ENCODE measurements at regions not wholly inside any gene's neighbourhood (a gene's known extent, or its start where the extent isn't known, plus 50 kb on each side); places are given as distances from the start of the nearest gene placed in this dataset.

DNA sequence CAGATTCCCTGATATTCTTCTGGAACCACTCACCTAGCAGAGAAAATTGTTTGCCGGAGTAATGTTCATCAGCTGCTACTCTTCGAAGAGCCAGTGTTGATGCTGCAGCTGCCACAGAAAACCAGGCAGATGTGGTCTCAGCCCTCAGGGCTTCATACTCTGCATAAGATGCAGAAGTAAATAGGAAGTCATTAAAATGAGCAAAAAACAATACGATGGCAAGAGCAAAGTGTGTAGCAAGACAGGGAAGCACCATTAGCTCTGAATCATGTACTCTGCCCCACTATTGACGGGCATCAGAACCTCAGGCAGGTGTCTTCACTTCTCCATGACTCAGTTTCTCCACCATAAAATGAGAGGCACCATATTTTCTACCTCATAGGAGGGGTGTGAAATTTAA lies 991.6 kb upstream of the TMEM132C start:
- DNase-seq (ENCODE audit: low spot score) (no peak), ATAC-seq (ENCODE audit: insufficient number of reproducible peaks, low FRiP score, low read depth) (no peak)
- H3K4me3 ChIP-seq = no peak overlapping the region
- H3K36me3 ChIP-seq = no peaks in the 10 kb centered on the region
- H3K4me1 ChIP-seq (ENCODE audit: control insufficient read depth in 1 of 2, low read depth in 2 of 2) = no peaks in the 10 kb centered on the region
- H3K27me3 ChIP-seq (replicated peaks; ENCODE audit: insufficient read depth) = no peaks in the 10 kb centered on the region
- H3K9me3 ChIP-seq = no peaks in the 10 kb centered on the region
- H3K27ac ChIP-seq = no peak overlapping the region
- no peak for TF ChIP-seq CTCF (IDR thresholded peaks at IDR 0.05)

- no peak overlapping the region for H3K4me3 ChIP-seq
- ATAC-seq (ENCODE audit: insufficient number of reproducible peaks, low FRiP score, low read depth) = no peak
- DNase-seq (ENCODE audit: low spot score) = no peak
- H3K4me1 ChIP-seq (ENCODE audit: control insufficient read depth in 1 of 2, low read depth in 2 of 2) = no peaks in the 10 kb centered on the region
- no peaks in the 10 kb centered on the region for H3K9me3 ChIP-seq
- no peaks in the 10 kb centered on the region for H3K27me3 ChIP-seq (replicated peaks; ENCODE audit: insufficient read depth)
- TF ChIP-seq CTCF (IDR thresholded peaks at IDR 0.05) = no peak
- no peaks in the 10 kb centered on the region for H3K36me3 ChIP-seq
- no peak overlapping the region for H3K27ac ChIP-seq
Observed at GRCh38 chr12:127277882-127278281, 989.1 kb upstream of the TMEM132C start.

- H3K4me3 ChIP-seq = no peak overlapping the region
- no peaks in the 10 kb centered on the region for H3K27me3 ChIP-seq (replicated peaks; ENCODE audit: insufficient read depth)
- H3K27ac ChIP-seq = no peak overlapping the region
- TF ChIP-seq CTCF (IDR thresholded peaks at IDR 0.05) = no peak
- no peaks in the 10 kb centered on the region for H3K9me3 ChIP-seq
- no peaks in the 10 kb centered on the region for H3K4me1 ChIP-seq (ENCODE audit: control insufficient read depth in 1 of 2, low read depth in 2 of 2)
- ATAC-seq (ENCODE audit: insufficient number of reproducible peaks, low FRiP score, low read depth) (no peak), DNase-seq (ENCODE audit: low spot score) (no peak)
- no peaks in the 10 kb centered on the region for H3K36me3 ChIP-seq
Observed at GRCh38 chr12:127278351-127278750, 988.6 kb upstream of the TMEM132C start.

DNA sequence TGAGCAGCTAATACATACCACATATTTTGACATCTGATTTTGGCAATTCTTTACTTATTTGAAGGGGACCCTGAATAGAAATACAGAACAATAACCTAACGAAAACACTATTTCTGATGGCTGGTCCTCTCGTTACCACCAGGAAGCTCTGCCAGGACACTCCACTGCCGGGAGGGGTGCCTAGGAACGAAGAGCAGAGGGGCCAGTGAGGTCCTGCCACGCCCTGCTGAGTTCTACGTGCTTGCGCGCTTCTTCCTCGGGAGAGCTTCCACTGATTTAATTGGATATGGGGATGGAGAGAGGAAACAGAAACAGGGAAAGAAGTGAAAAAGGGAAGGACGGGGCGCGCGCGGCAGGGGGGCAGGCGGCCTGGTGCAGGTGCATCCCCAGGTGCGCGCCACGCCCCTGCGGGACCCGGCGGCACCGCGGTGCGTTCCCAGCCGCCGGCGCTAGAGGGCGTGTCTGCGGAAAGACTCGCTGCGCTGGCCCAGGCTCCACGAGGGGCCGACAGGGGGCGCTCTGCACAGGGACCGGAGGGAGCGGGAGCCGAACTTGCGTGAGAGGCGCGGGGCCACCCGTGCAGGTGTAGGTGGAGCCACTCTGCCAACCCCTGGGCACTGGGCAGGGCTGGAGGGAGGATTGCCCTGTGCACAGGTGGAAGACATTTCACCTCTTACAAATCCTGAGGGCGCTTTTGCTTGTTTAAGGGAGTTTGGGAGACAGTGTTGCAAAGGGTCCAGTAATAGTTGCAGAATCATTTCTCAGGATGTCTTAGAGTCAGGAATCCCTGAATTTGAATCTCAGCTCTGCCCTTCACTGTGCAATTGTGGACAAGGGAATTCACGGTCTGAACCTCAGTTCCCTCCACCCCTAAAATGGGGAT lies 986.3 kb upstream of the TMEM132C start:
- H3K27me3 ChIP-seq (replicated peaks; ENCODE audit: insufficient read depth) = no peaks in the 10 kb centered on the region
- no peak overlapping the region for H3K4me3 ChIP-seq
- H3K4me1 ChIP-seq (ENCODE audit: control insufficient read depth in 1 of 2, low read depth in 2 of 2) = peaks cover 0 to 12% of the 10 kb centered on the region in 2 donors
- no peak overlapping the region for H3K27ac ChIP-seq
- H3K9me3 ChIP-seq = no peaks in the 10 kb centered on the region
- ATAC-seq (ENCODE audit: insufficient number of reproducible peaks, low FRiP score, low read depth) = no peak
- H3K36me3 ChIP-seq = no peaks in the 10 kb centered on the region
- peak; percentile 85 for TF ChIP-seq CTCF (IDR thresholded peaks at IDR 0.05)
- no peak for DNase-seq (ENCODE audit: low spot score)

DNA sequence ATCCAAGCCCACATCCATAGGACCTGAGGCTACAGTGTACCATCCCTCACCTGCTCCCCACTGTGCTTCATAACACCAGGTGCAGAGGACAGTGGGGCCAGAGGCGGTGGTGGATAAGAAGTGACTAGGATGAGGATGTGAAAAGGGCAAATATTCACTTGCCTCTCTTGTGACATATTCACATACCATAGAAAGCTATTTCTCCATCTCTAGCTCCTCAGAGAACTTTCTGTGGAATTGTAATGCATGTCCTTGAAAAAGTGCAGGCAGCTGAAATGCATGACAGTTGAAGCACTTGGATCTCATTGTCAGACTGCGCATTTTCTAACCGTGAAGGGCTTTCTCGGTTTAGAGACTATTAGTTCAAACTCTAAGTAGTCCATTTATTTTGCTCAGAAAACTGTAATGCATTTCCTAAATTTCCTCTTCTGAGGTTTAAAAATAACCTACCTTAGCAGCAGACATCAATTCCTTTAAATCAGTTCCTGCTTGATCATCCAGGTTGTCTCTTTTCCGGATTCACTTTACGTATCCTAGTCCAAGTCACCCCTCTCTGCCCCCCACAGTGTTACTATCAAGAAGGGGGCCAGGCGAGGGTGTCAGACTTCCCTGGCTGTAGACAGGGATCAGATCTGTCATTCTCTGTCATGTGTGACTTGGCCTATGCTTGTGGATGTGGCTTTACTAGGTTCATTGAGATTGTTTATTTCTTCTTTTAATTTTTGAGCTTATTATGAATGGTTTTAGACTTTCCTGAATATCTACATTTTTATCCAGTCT lies 984.0 kb upstream of the TMEM132C start:
- no peak for ATAC-seq (ENCODE audit: insufficient number of reproducible peaks, low FRiP score, low read depth)
- no peak overlapping the region for H3K4me3 ChIP-seq
- no peak overlapping the region for H3K27ac ChIP-seq
- H3K27me3 ChIP-seq (replicated peaks; ENCODE audit: insufficient read depth) = no peaks in the 10 kb centered on the region
- no peak for TF ChIP-seq CTCF (IDR thresholded peaks at IDR 0.05)
- H3K36me3 ChIP-seq = no peaks in the 10 kb centered on the region
- peaks cover 0 to 12% of the 10 kb centered on the region in 2 donors for H3K4me1 ChIP-seq (ENCODE audit: control insufficient read depth in 1 of 2, low read depth in 2 of 2)
- no peaks in the 10 kb centered on the region for H3K9me3 ChIP-seq
- no peak for DNase-seq (ENCODE audit: low spot score)
